K562 (cell line): ENCODE measurements at regions not wholly inside any gene's neighbourhood (a gene's known extent, or its start where the extent isn't known, plus 50 kb on each side); places are given as distances from the start of the nearest gene placed in this dataset.

Experiments used
- ATAC-seq: fragments of 200-7000 bp; cut with Tn5 transposase; 3 replicates; pipeline ENCODE4 v1.9.1; 2020; ENCODE audit warnings: moderate library complexity
- BruUV-seq: library from RNA; stranded (reverse); fragments of 400-500 nt; replicated peaks from 2 replicates; lab custom pipeline; 2021; lab: Mats Ljungman, UMichigan
- CTCF ChIA-PET: fragments of 300-600 bp; formaldehyde crosslinking; extraction: SDS; loops from one replicate; lab custom pipeline; 2021; ENCODE audit warnings: low intra/inter-chr PET ratio; lab: Yijun Ruan, JAX
- POLR2A ChIA-PET: fragments of 300-600, 350-650 bp; sonication (Branson Sonifier 250); formaldehyde crosslinking; extraction: SDS; loops from one replicate; lab custom pipeline; 2021; ENCODE audit warnings: antibody characterized with exemption, inconsistent platforms; lab: Yijun Ruan, JAX
- DNase-seq, 4 experiments: peaks; one replicate each; pipeline versions ENCODE4 v3.0.0 to v3.0.0-alpha.2; 2011 to 2018; ENCODE audit warnings: low spot score in 3 of 4, mixed read lengths in 3 of 4; ENCODE audit errors: extremely low read depth in 1 of 4
- FAIRE-seq: peaks from 2 replicates; lab custom pipeline; 2011; peaks lifted over from hg19 to GRCh38; lab: Jason Lieb, UNC
- H2AFZ ChIP-seq: 2 replicates; pipeline ENCODE4 v1.6.0; 2011; ENCODE audit warnings: low read depth, low read length, control low read depth, inconsistent platforms
- H3K27ac ChIP-seq: fragments of 200-600 bp; 3 replicates; pipeline ENCODE4 v1.8.0; 2011; ENCODE audit warnings: low read depth, mild to moderate bottlenecking, control low read depth, inconsistent platforms, low read length, moderate library complexity, mixed read lengths; ENCODE audit errors: extremely low read depth
- H3K27me3 ChIP-seq, 2 experiments: fragments of 300-600 bp in 1 of 2; 2 replicates in 1 of 2; 3 replicates in 1 of 2; pipeline versions ENCODE4 v1.6.0 to v1.8.0; 2011; ENCODE audit warnings: inconsistent platforms in 2 of 2, low read length in 2 of 2, mild to moderate bottlenecking in 1 of 2, mixed read lengths in 1 of 2, moderate library complexity in 1 of 2; ENCODE audit not compliant: control insufficient read depth in 2 of 2, insufficient read depth in 2 of 2
- H3K36me3 ChIP-seq: fragments of 300-600 bp; 3 replicates; pipeline ENCODE4 v1.8.0; 2011; ENCODE audit warnings: mild to moderate bottlenecking, low read length, inconsistent platforms; ENCODE audit not compliant: control insufficient read depth, insufficient read depth
- H3K4me1 ChIP-seq, 2 experiments: fragments of 200-600 bp in 1 of 2; replicated peaks in 1 of 2; 2 replicates in 1 of 2; 3 replicates in 1 of 2; pipeline versions ENCODE4 v1.5.1 to v1.8.0; 2011; ENCODE audit warnings: inconsistent platforms in 2 of 2, low read length in 2 of 2, mild to moderate bottlenecking in 1 of 2, mixed read lengths in 1 of 2, moderate library complexity in 1 of 2; ENCODE audit not compliant: control insufficient read depth in 2 of 2, insufficient read depth in 2 of 2
- H3K4me2 ChIP-seq: 2 replicates; pipeline ENCODE4 v1.6.1; 2011; ENCODE audit warnings: low read length, control low read depth, inconsistent platforms, mixed read lengths; ENCODE audit not compliant: insufficient read depth
- H3K4me3 ChIP-seq: fragments of 200-600 bp; sonication (generic), shearing (Covaris generic); 2 replicates; pipeline ENCODE4 v1.5.1; 2016; ENCODE audit warnings: control low read depth, inconsistent platforms
- H3K79me2 ChIP-seq: fragments of 200-600 bp; 3 replicates; pipeline ENCODE4 v1.8.0; 2011; ENCODE audit warnings: low read length, inconsistent platforms; ENCODE audit not compliant: control insufficient read depth, insufficient read depth
- H3K9ac ChIP-seq, 2 experiments: 2 replicates each; pipeline versions ENCODE4 v1.6.0 to v1.6.1; 2011; ENCODE audit warnings: low read depth in 2 of 2, low read length in 2 of 2, control low read depth in 1 of 2, inconsistent platforms in 1 of 2, mild to moderate bottlenecking in 1 of 2, mixed read lengths in 1 of 2; ENCODE audit not compliant: insufficient read depth in 1 of 2
- H3K9me1 ChIP-seq: one replicate; pipeline ENCODE4 v1.6.0; 2011; ENCODE audit warnings: inconsistent platforms, mild to moderate bottlenecking, low read length, moderate library complexity; ENCODE audit not compliant: control insufficient read depth, insufficient read depth
- H3K9me3 ChIP-seq: replicated peaks from 2 replicates; pipeline ENCODE4 v1.5.1; 2011; ENCODE audit warnings: low read depth, low read length, inconsistent platforms; ENCODE audit not compliant: control insufficient read depth, insufficient read depth
- H4K20me1 ChIP-seq: replicated peaks from 2 replicates; pipeline ENCODE4 v1.6.1; 2011; ENCODE audit warnings: low read length, inconsistent platforms, mixed read lengths; ENCODE audit not compliant: control insufficient read depth, insufficient read depth
- C11orf30 ChIP-seq: fragments of 450-650 bp; IDR thresholded peaks from 2 replicates; pipeline ENCODE4 v1.6.1; 2016; ENCODE audit warnings: low read depth, mild to moderate bottlenecking
- HEY1 ChIP-seq: fragments of 250-450 bp; sonication (Bioruptor Pico); IDR thresholded peaks from 2 replicates; pipeline ENCODE4 v1.5.0; 2020; ENCODE audit warnings: mild to moderate bottlenecking, moderate library complexity, borderline replicate concordance
- HNRNPH1 ChIP-seq: fragments of 200-400 bp; formaldehyde crosslinking; optimal IDR thresholded peaks from 2 replicates; pipeline ENCODE3; 2017; ENCODE audit warnings: low read depth, mild to moderate bottlenecking, low read length, moderate library complexity
- LCOR ChIP-seq: sonication (generic); formaldehyde crosslinking; IDR thresholded peaks from 2 replicates; pipeline ENCODE4 v1.8.0; 2022; ENCODE audit warnings: mild to moderate bottlenecking, missing genetic modification reagents
- MEIS2 ChIP-seq: fragments of 450-650 bp; IDR thresholded peaks from 2 replicates; pipeline ENCODE4 v1.6.1; 2014; ENCODE audit warnings: mild to moderate bottlenecking; ENCODE audit not compliant: partially characterized antibody
- NBN ChIP-seq: fragments of 450-650 bp; IDR thresholded peaks from 2 replicates; pipeline ENCODE4 v1.6.1; 2016; ENCODE audit warnings: low read depth, mild to moderate bottlenecking
- NCOA6 ChIP-seq: fragments of 450-650 bp; IDR thresholded peaks from 2 replicates; pipeline ENCODE4 v1.6.1; 2017; ENCODE audit warnings: mild to moderate bottlenecking
- PTBP1 ChIP-seq: fragments of 200-400 bp; formaldehyde crosslinking; IDR thresholded peaks from 2 replicates; pipeline ENCODE4 v1.6.1; 2017; ENCODE audit warnings: low read depth, low read length
- ZBTB33 ChIP-seq: sonication (generic); formaldehyde crosslinking; IDR thresholded peaks from 2 replicates; pipeline ENCODE4 v1.8.1; 2023; ENCODE audit warnings: mild to moderate bottlenecking, missing genetic modification reagents
- WGBS: fragments of 100-300 bp; shearing (Covaris generic); methylation state at CpG from one replicate; pipeline ENCODE4 v1.1.6; 2016; ENCODE audit warnings: low coverage, mixed read lengths; ENCODE audit not compliant: insufficient coverage; ENCODE audit errors: missing lambda C conversion rate; 5-methylcytosine and 5-hydroxymethylcytosine counted together
- in situ Hi-C: fragments of 300-500 bp; cut with MboI; formaldehyde crosslinking; loops from 4 replicates; pipeline ENCODE4 v1.15.0; 2018; ENCODE audit warnings: inconsistent platforms, mixed read lengths
- intact Hi-C: fragments of 100-400 bp; cut with micrococcal nuclease; formaldehyde crosslinking; loops from 2 replicates; pipeline ENCODE4 v1.14.2; 2022
- TF ChIP-seq, protein P1 (sequence below): fragments of 250-450 bp; sonication (Bioruptor Pico); IDR thresholded peaks from 2 replicates; pipeline ENCODE4 v1.8.0; 2022; ENCODE audit warnings: inconsistent platforms, mild to moderate bottlenecking, moderate library complexity, borderline replicate concordance

- POLR2A ChIA-PET = no interaction called here
- Histone ChIP-seq H3K9me1 (no peaks in the 10 kb centered on the region), H3K36me3 (no peaks in the 10 kb centered on the region)
- TF ChIP-seq HEY1 = no peak
- TF ChIP-seq MEIS2 = no peak
- no peak for TF ChIP-seq ZBTB33 (CRISPR knock-in tag)
- TF ChIP-seq LCOR (CRISPR knock-in tag) = no peak
- TF ChIP-seq NBN = no peak
- TF ChIP-seq, protein P1, sequence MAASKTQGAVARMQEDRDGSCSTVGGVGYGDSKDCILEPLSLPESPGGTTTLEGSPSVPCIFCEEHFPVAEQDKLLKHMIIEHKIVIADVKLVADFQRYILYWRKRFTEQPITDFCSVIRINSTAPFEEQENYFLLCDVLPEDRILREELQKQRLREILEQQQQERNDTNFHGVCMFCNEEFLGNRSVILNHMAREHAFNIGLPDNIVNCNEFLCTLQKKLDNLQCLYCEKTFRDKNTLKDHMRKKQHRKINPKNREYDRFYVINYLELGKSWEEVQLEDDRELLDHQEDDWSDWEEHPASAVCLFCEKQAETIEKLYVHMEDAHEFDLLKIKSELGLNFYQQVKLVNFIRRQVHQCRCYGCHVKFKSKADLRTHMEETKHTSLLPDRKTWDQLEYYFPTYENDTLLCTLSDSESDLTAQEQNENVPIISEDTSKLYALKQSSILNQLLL (CRISPR knock-in tag) = no peak
- no peak for TF ChIP-seq HNRNPH1
- no peak for TF ChIP-seq PTBP1
- no peak for TF ChIP-seq NCOA6
- TF ChIP-seq C11orf30 = no peak
- TF ChIP-seq, all 486 proteins: peak for 0
- CTCF ChIA-PET = no interaction called here
- no peak overlapping the region for H2AFZ ChIP-seq
- no peak overlapping the region for H3K27ac ChIP-seq
- WGBS = 2% methylated on average over 3 of the region's 3 CpGs
- intact Hi-C loops = no loop called here
- no peaks in the 10 kb centered on the region for H3K4me1 ChIP-seq
- no peak for FAIRE-seq
- no peak for ATAC-seq
- DNase-seq = no peak
- no TSS peak for BruUV-seq
- no peaks in the 10 kb centered on the region; the same call in 1 of the 2 replicates for H4K20me1 ChIP-seq
- no peak overlapping the region for H3K4me2 ChIP-seq
- H3K79me2 ChIP-seq = no peaks in the 10 kb centered on the region
- H3K27me3 ChIP-seq = peaks cover 0 to 27% of the 10 kb centered on the region in 2 experiments; a peak in 2 of 5 replicates
- no peak overlapping the region for H3K4me3 ChIP-seq
- H3K9ac ChIP-seq = no peak overlapping the region
- H3K9me3 ChIP-seq = no peaks in the 10 kb centered on the region
- in situ Hi-C loops = no loop called here
Observed at GRCh38 chr4:185895866-185896265, 83.9 kb upstream of the SORBS2 start.
